Middle frontal gyrus (tissue), 1 donor: ENCODE measurements at regions not wholly inside any gene's neighbourhood (a gene's known extent, or its start where the extent isn't known, plus 50 kb on each side); places are given as distances from the start of the nearest gene placed in this dataset.
"Not testable (repeated sequence)": the region's sequence is repeated elsewhere in the genome, so short reads cannot be mapped to it uniquely, and the experiment has no call there.

Source experiments
- DNase-seq: peaks from one replicate; pipeline ENCODE4 v3.0.0-alpha.2; 2015; ENCODE audit warnings: low spot score; ENCODE audit errors: extremely low spot score

DNA sequence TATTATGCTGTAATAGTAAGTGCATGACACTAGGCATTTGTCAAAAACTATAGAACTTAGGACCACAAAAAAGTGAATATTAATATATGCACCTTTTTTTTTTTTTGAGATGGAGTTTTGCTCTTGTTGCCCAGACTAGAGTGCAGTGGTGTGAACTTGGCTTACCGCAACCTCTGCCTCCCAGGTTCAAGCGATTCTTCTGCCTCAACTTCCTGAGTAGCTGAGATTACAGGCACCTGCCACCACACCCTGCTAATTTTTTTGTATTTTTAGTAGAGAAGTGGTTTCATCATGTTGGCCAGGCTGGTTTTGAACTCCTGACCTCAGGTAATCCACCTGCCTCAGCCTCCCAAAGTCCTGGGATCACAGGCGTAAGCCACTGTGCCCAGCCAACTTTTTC, 2315.2 kb upstream of the ACO1 start:
- not testable (repeated sequence) for DNase-seq

DNA sequence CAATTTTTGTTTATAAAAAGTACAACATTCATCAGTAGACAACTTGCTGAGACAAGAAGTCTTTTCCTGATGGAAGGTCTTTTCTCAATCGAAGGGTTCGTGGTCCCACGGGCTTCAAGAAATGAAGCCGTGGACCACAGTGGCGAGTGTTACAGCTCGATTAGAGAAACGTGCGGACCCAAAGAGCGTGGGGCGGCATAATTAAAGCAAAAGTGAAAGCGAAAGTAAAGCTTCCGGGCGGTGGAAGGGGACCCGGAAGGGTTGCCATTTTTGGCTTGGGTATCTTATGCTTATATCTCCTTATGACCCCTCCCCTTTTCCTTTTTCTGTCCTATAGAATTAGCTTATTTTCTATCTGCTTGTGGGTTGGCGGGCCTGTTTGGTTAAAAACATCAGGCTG, 2309.4 kb upstream of the ACO1 start:
- DNase-seq, result no peak

DNA sequence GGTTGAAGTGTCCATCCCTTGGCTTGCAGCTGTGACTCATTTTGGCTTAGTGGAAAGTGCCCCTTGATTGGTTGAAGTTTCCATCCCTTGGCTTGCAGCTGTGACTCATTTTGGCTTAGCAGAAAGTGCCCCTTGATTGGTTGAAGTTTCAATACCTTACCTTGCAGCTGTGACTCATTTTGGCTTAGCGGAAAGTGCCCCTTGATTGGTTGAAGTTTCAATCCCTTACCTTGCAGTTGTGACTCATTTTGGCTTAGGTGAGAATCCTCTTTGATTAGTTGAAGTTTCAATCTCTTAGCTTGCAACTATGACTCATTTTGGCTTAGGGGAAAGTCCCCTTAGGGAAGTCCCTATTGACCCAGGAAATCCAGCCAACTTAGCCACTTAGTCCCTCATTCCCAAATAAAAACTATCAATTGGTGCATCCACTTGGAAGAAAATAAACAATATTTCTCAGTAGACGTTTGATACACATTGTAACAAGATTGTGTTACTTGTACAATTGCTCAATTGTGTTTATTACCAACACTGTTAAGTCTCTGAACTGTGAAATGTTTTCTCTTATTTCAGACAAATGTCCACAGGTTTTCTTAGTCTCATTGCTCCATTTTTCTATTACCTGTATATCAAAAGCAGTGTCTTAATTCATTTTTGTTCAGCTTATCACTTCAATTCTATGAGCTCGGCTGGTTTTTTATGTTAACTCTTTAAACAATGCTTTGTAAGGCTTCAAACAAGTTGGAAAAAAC, 2308.8 kb upstream of the ACO1 start:
- no peak for DNase-seq

DNA sequence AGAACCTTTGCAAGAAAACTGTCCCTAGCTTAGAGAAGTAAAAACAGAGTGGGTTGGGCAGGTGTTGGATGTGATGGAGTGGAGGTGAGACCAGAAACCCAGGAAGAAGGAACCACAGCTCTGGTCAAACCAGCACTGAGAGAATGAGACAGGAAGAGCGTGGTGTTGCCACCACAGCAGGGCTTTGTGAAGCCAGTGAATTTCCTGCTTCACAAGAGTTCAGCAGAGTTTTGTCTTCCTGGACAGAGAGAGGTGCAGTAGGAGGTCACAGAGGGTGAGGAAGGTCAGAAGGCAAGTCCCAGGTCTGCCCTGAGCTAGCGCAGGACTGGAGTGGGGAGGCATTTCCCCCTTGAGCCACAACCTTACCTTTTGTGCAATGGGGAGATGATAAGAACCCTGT, 2306.2 kb upstream of the ACO1 start:
- DNase-seq, result no peak

DNA sequence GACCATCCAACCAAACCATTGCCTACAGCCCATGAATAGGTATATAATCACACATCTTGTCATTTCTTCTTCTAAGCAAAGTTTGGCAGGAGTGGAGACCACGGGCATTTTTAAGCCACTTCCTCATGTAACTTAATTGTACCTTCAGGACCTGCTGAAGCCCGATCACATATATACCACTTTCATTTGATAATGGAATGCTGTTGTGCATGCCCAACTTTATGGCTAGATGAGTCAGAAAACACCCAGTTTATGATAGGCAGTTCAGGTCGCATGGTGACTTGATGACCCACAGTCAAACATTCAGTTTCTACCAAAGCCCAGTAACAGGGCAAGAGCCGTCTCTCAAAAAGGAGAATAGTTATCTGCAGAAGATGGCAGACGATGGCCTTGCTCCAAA, 2295.0 kb upstream of the ACO1 start:
- no peak for DNase-seq

DNA sequence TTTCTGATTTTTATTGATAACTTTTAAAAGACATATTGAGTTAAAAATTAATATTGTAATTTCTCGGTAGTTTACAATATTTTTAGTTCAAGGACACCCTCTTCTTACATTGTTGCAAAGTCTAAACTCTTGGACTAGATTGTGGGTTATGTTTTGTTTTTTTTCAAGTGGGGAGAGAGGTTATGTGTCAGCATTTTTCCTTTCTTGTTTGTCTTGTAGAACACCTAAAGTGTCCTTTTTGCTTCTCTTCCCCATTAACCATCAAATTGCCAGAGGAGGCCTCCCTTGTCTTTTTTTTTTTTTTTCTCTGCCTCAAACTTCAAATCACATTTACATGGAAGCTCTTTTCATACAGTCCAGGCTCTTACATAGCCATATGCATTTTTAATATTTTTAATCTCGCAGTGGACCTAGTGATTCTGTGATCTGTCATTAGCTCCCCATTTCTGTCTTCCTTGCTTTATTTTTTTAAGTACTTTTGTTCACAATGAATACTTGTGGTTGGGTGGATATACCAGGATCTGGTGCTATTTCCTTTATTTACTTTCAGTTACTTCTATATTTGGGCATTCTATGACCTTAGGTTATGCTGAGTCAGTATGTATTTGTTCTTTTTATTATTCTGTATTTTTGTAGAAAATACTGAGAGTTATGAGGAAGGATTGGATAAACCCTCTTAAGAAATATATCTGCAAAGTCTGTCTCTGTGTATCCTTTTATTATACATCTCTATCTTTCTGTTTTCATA, 2280.6 kb upstream of the ACO1 start:
- DNase-seq, result no peak

DNA sequence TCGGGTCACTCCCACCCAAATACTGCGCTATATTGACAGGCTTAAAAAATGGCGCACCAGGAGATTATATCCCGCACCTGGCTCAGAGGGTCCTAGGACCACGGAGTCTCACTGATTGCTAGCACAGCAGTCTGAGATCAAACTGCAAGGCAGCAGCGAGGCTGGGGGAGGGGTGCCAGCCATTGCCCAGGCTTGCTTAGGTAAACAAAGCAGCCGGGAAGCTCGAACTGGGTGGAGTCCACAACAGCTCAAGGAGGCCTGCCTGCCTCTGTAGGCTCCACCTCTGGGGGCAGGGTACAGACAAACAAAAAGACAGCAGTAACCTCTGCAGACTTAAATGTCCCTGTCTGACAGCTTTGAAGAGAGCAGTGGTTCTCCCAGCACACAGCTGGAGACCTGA, 2277.3 kb upstream of the ACO1 start:
- DNase-seq, result not testable (repeated sequence)

DNA sequence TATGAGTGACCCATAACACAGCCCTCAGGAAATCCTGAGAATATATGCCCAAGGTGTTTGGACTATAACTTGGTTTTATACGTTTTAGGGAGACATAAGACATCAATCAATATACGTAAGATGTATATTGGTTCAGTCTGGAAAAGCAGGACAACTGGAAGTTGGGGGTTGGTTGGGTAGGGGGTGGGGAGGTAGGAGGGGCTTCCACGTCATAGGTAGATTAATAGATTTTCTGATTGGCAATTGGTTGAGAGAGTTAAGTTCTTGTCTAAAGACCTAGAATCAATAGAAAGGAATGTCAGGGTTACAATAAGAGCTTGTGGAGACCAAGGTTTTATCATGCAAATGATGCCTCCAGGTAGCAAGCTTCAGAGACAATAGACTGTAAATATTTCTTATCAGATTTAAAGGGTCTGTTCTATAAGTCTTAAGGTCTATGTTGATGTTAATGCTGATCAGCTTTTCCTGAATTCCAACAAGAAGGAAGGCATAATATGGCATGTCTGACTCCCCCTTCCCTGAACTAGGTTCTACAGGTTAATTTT, 2267.7 kb upstream of the ACO1 start:
- no peak for DNase-seq

DNA sequence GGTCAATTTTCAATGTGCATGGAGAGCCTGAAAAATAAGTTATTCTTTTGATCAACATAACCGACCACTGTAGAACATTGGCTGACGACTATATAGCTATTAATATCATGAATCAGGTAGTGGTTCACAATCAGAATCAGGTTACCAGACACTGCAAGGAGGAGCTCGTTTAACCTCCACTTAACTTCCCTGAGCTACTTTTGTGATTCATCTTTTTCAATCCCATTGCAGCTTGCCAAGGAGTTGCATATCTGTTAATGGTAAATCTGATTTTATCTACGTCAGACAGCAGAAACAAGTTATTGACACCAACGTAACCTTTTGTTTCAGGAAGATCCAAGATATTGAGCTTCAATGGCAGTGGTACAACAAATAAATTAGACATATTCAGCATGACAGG, 2263.8 kb upstream of the ACO1 start:
- no peak for DNase-seq

DNA sequence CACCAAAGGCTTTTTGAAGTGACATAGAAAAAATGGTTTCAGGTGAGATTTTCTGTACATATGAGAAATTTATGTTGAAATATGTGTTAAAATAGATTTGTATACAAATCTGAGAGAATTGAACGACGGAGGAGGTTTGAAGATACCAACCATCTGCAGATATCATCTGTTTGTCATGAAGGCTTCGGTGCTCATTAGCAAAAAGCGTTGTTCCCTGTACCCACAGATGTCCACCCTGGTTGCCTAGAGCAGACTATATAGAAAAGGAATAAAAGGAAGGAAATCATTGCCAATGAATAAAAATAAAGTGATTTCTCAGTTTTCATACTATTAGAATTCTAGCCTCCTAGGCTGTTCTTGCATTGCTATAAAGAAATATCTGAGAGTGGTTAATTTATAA, 2262.8 kb upstream of the ACO1 start:
- no peak for DNase-seq

DNA sequence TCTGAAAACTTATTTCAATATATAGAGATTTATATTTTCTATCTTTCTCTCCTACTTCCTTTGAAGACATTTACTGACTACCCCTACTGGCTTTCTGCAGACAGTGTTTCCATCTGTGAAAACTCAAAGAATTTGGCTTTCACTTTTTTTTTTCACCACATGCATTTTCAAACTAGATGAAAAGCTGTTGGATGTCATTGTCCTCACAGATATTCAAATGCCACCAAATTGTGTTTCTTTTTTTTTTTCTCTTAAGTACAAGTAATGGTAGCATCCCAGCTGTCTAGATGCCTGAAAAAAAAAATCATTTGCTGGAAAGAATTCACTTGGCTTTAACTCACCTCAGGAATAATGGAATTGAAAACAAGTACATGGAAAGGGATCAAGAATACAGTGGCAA, 2258.6 kb upstream of the ACO1 start:
- DNase-seq, result no peak

DNA sequence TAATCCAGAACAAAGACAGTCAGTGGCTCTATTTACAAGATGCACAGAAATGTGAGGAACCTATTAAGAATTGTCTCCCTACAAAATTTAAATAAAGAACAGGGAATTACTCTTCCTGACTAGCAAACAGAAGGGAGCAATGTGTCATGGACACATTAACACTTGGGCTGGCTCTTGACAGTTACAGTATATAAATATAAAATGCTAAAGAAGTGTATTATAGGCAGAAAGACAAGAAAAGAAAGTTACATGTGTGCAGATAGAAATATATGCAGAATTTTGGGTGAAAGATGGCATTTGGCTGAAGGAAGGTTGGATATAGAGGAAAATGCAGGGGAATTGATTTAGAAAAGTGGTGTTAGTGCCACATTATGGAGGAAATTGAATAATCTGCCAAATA, 2257.1 kb upstream of the ACO1 start:
- no peak for DNase-seq

DNA sequence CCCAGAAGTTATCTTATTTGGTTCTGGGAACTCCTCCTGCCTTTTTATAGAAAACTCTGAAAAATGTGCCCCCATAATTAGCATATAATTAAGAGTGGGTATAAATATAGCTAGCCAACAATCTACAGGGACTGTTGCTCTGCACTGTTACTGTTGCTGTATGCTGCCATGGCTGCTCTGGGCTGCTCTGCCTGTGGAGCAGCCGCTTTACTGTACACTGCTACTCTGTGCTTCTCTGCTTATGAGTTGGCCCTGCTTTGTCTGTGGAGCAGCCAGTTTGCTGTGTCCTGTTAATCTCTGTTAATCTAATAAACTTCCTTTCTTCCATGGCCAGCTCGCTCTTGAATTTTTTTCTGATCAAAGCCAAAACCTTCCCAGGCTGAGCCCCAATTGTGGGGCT, 2244.0 kb upstream of the ACO1 start:
- DNase-seq, result no peak

DNA sequence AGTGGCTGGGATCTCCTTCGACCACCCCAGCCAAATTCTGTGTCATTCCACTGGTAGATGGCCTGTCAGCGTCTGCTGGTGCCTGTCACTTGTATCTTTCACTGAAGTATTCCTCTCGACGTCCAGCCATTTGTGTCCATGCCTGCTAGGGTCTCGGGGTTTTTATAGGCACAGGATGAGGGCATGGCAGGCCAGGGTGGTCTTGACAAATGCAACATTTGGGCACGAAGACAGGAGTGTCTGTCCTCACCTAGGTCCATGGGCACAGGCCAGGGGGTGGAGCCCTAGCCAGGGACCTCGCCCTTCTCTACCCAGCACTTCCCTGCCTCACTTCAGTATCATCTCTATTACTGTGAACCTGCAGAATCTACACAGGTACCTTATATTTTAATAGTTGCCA, 2223.9 kb upstream of the ACO1 start:
- no peak for DNase-seq

DNA sequence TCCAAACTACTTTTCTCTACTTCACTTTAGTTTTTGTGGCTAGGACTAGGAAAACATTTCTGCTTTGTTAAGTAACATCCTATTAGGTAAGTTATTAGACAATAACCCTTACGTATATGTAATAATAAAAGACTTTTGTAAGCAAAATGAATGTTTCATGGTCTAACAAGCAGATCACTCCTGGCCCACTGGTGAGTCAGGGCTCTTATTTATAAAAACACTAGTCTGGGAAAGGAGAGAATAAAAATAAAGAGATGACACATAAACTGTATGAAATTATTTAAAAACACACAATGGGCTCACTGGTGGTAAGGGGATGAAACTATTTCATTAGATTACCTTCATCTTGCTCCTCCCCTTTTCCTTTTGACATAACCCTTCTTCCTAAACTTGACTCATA, 2212.2 kb upstream of the ACO1 start:
- DNase-seq, result no peak

DNA sequence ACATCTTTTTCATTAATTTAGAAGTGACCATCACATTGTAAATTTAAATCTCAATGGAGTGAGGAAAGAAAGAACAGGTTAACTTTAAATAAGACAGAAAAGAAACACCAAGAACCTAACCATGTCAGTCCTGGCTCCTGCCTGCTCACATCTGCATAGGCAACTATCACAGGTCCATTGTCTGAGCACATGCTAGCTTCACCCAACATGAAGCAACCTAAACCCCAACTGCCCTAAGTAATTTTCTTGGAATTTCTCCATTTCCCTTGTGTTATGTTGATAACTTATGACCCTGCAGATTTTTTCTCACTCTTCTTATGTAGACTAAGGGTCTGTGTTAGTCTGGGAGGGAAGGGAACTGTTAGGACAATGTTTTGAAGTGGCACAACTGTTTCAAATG, 2205.8 kb upstream of the ACO1 start:
- DNase-seq, result no peak

DNA sequence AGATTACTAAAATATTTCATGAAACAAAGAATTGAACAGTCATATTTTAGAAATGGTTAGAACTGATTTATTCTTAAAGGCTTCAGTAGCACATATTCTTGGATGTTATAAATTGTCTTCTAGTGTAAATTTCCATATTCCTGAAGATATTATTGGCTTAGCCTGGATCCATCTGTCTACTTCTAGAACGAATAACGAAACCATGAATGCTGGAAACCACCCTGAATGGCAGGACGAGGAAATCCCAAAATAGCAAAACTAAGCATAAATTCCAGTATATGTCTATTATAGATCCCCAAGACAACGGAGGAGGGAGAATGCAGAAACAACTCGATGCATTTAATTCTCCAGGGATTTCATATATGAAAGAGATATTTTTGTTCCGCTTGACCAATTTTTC, 2191.0 kb upstream of the ACO1 start:
- DNase-seq, result no peak

DNA sequence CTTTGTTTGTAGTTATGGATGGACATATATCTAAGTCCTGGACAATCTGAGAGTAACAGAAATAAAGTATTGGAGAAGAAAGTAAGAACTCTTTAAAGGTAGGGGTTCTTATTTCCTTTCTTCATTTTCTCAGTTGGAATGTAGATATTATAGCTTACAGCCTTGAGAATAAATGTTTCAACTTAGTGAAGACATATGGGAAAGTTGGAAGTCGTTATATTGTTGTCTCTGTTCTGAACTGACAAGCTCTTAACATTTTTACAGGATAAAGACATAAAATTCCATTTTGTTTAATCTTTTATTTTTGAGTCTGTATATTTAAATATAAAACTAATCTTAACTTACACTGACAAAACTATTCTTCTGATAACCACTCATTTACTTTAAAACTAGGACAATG, 2187.5 kb upstream of the ACO1 start:
- DNase-seq, result no peak

DNA sequence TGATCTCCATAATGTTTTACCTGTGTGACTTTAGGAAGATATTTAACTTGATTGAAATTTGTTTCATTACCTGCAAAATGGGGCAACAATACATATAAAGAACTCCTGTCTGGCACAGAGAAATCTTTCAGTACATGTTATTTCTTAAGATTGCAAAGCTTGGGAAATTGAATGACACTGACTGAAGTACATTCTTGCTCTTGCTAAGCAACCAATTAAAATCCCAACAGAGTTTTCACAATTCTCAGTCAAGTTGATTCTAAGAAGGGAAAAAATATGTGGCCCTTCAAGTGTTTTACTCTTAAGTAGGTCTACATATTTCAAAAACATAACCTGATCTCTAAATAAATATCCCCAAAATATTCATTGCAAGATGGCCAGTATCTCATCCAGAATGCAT, 2187.0 kb upstream of the ACO1 start:
- no peak for DNase-seq

DNA sequence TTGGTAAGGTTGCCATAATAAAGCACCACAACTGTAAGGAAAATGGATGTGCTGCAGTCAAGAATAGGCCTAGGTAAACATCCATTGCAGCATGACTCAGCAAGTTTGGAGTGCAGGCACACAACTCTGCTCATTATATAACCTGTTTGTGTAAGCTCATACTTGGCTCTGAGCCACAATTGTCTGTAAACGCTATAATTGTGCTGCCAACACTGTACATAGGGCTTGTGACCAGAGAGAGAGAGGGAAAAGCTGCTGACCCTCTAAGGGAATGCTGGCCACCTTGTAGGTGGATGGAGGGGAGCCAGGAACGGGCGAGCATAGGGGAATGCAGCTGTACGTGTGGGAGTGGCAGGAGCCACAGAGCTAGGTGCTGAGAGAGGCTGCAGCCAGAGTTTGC, 2186.5 kb upstream of the ACO1 start:
- DNase-seq, result no peak

DNA sequence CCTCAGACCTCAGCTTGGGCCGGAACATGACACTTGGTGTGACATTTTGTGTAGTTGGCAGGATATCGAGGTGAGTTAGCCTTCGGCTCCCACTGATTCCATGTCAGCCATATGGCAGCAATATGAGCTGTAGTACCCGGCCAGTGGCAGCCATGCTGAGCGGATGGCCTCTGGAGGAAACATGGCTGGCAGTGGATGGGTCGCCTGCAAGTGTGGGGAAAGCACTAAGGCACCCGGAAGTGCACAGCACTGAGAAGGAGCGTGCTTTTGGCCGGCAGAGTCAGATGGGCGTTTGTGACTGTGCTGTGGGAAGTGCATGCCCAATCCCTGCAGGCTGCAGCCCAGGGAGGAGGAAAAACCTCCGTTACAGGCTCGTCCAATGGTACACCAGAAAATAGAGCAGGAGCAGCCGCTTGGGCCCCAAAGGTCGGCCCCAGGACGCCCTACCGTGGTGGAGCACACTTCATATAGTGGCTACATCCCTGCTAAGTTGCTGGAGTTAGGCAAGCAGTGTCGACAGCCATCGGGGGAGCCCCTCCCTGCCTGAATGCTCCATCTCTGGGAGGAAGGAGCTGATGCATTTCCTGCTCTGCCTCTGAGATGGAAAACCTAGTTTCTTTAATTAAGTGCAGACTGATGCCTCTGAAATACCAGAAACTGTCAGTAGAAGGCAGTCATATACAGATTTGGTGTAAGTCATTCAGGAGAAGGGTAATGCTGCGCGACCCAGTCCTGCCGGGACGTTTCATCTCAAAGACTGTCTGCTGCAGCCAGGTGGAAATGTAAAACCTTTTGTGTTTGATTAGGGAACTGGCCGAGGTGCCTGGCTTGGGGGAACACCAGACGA, 2185.8 kb upstream of the ACO1 start:
- DNase-seq, result no peak

DNA sequence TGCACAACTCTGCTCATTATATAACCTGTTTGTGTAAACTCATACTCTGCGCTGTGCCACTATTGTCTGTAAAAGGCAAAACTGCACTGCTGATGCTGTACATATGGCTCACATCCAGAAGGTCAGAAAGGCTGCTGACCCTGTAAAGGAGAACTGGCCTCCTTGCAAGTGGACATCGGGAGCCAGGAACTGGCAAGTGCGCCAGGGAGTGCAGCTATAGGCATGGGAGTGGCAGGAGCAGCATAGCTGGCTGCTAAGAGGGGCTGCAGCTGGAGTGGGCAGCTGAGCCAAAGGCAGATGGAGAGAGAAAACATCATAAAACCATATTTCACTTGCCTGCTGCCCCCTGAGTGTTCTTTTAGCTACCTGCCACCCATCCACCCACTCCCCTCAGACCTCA, 2183.4 kb upstream of the ACO1 start:
- DNase-seq, result no peak
